ENCODE measurements at regions not wholly inside any gene's neighbourhood (a gene's known extent, or its start where the extent isn't known, plus 50 kb on each side); places are given as distances from the start of the nearest gene placed in this dataset.

DNA sequence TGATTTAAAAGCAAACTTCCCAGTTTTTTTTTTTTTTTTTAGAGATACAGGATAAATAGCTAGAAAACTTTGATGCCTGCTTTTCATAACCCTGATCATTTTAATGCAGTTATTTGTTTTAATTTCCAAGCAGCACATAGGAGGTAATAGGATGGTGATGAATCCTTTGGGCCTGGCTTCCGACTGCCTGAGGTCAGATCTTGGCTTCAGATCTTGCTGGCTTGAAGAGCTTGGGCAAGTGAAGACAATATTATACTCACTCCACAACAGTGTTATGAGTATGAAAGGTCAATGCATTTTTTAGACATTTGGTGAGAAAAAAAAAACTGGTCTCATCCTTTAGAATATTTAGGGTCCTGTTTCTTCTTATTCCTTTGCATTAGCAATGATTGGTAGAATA is 124.8 kb upstream of the PRKCQ start:
- TF ChIP-seq ZBTB8A (tag by site-specific recombination; IDR thresholded peaks at IDR 0.05) (no peak), KLF10 (tag by site-specific recombination; IDR thresholded peaks at IDR 0.05) (no peak), ZNF169 (tag by site-specific recombination; IDR thresholded peaks at IDR 0.05) (no peak), ZNF324 (tag by site-specific recombination; IDR thresholded peaks at IDR 0.05) (no peak), ZNF211 (tag by site-specific recombination; IDR thresholded peaks at IDR 0.05; ENCODE audit: low read depth) (no peak), ZBTB17 (tag by site-specific recombination; IDR thresholded peaks at IDR 0.05) (no peak), ZNF292 (tag by site-specific recombination; IDR thresholded peaks at IDR 0.05; ENCODE audit: borderline replicate concordance, low read depth) (no peak), ZFP41 (tag by site-specific recombination; IDR thresholded peaks at IDR 0.05; ENCODE audit: borderline replicate concordance) (no peak), ZNF335 (tag by site-specific recombination; conservative IDR thresholded peaks at IDR 0.05) (no peak), TCF7L2 (IDR thresholded peaks at IDR 0.05; ENCODE audit: borderline replicate concordance, low read depth, low read length) (no peak)
- TF ChIP-seq, protein P1, sequence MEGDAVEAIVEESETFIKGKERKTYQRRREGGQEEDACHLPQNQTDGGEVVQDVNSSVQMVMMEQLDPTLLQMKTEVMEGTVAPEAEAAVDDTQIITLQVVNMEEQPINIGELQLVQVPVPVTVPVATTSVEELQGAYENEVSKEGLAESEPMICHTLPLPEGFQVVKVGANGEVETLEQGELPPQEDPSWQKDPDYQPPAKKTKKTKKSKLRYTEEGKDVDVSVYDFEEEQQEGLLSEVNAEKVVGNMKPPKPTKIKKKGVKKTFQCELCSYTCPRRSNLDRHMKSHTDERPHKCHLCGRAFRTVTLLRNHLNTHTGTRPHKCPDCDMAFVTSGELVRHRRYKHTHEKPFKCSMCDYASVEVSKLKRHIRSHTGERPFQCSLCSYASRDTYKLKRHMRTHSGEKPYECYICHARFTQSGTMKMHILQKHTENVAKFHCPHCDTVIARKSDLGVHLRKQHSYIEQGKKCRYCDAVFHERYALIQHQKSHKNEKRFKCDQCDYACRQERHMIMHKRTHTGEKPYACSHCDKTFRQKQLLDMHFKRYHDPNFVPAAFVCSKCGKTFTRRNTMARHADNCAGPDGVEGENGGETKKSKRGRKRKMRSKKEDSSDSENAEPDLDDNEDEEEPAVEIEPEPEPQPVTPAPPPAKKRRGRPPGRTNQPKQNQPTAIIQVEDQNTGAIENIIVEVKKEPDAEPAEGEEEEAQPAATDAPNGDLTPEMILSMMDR (tag by site-specific recombination; IDR thresholded peaks at IDR 0.05): no peak

Data from HEK293 (cell line).